ENCODE measurements at regions not wholly inside any gene's neighbourhood (a gene's known extent, or its start where the extent isn't known, plus 50 kb on each side); places are given as distances from the start of the nearest gene placed in this dataset.

DNA sequence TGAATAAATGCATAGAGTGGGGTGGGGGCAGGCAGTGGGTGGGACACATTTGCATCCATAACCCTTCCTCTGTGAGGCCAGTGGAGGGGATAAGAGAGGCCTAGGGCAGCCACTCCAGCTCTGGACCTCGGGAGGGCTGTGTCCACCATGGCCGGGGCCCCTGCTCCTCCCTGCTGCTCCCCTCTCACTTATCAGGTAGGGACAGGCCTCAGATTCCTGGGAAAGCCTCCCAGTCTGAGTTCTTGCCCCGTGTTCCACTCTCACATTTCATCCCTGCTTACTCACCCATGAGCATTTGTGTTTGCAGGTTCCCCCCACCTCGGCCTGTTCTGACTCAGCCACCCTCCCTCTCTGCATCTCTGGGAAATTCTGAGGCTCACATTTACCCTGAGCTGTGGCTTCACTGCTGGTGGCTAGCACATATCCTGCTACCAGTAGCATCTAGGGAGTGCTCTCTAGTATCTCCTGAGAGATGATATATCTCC is 128.7 kb upstream of the TOP3B start:
- TF ChIP-seq CTCF (IDR thresholded peaks at IDR 0.05; ENCODE audit: low read depth, low read length): no peak
- TF ChIP-seq EZH2phosphoT487 (IDR thresholded peaks at IDR 0.05; ENCODE audit: low read depth): no peak
